NCI-H128 (cell line): ENCODE measurements at regions not wholly inside any gene's neighbourhood (a gene's known extent, or its start where the extent isn't known, plus 50 kb on each side); places are given as distances from the start of the nearest gene placed in this dataset.
"Not testable (repeated sequence)": the region's sequence is repeated elsewhere in the genome, so short reads cannot be mapped to it uniquely, and the experiment has no call there.

ENCODE experiments used
- DNase-seq: peaks from one replicate; lab custom pipeline; 2025; ENCODE audit not compliant: unreplicated experiment; lab: John Stamatoyannopoulos, UW

DNA sequence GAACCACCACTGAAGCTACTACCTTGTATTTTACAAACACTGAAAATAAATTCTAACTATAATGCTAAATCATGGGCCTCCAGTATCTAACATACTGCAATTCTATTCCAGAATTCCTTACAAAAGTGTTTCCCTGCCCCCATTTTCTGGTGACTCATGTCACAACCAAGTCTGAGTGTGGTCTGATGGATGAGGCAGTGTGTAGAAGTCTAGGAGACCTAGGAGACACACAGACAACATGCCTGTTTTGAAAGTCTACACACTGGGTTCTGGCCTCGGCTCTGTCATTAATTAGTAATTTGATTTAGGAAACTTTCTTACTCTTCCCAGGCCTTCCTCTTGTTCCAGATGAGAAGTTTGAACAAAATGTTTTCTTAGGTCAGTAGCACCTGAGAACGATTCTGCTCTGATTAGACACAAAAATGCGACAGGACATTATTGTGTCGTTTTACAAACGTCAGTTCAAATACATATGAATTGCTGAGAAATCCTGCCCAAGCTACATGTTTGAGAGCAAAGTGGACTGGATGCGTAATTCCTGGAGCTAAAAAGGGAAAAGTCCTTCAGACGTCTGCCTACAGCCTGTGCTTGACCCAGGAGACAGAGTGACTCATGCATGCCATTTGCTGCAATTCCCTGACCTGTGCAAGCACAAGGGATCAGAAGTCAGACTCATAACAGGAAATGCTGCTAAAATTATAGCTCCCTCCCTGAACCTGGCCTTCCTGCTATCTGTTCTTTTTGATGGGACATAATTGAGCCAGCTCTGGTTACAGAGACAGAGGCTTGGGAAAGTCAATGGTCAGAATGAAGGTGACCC lies 494.4 kb downstream of the SOX11 start:
- DNase-seq: no peak

DNA sequence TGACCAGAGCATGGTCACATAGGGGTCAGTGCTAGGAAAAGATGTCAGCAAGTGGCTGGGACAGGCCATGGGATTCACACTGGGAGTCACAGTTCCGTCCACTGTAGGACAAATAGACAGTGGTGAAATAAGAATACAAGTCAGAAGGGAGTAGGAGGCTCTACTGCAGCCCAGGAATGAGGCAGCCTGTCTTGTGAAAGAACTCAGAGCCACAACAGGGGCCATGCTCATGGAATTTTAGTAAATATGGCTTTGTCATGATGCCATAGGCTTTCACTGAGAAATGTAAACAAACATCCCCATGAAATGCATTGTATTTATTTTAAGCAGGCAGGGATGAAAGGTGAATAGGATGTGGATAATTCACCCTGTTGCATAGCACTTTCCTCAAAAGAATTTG lies 504.3 kb downstream of the SOX11 start:
- no peak for DNase-seq

DNA sequence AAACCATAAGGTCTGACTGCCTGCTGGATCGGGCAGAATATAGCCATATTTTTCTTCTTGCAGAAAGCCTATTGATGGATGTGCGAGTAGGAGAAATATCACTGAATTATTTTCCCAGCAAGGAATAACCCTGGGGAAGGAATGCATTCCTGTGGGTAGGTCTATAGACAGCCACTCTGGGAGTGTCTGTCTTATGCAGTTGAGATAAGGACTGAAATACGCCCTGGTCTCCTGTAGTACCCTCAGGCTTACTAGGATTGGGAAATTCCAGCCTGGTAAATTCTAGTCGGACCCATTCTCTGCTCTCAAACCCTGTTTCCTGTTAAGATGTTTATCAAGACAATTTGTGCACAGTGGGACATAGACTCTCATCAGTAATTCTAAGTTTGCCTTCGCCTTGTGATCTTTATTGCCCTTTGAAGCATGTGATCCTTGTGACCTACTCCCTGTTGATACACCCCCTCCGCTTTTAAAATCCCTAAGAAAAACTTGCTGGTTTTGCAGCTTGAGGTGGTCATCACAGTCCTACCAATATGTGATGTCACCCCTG lies 506.3 kb downstream of the SOX11 start:
- DNase-seq: not testable (repeated sequence)

DNA sequence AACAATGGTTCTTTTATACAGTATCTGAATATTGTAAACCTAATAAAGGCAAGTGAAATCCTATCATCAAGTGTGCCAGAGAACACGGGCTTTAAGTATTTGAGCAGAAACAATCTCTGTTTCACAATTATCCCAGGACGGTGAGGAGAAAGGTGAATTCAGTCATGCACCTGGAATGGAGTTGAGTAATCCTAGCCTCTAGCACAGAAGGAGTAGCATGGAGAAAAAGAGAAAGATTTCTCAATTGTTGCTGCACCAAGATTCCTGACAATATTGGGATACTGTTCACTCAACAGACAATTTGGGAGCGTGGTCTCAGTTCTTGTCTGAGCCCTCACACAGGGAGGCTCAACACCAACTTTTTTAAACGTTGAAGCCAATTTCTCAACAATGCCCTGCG lies 510.6 kb downstream of the SOX11 start:
- DNase-seq: no peak

DNA sequence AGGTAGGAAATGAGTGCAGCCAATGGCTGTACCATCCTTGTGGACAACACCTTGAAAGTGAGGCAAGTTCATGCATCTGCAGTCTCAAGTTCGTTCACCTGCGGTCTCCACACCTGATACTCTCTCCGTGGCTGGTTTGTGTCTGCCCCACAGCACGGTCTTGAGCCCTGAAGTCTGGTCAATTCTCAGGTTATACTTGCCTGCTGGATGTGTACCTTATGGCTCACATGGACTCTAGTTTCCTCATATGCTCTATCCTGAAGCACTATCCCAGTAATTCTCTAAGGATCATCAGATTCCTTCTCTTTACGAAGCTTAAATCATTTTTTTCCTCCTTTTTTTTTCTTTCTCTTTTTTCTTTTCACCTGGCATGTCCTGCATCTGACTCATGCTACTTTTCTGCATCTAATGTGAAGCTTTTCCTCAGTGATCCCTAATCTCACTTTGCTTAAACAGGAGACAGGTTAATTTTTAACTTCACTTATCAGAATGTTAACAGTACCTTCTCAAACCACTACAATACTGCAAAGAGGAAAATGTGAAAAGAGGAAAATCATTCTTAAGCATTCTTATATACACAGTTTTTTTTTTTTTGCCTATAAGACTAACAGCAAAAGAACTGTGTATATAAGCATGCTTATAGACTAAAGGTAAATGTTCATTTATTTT lies 511.2 kb downstream of the SOX11 start:
- DNase-seq: no peak

DNA sequence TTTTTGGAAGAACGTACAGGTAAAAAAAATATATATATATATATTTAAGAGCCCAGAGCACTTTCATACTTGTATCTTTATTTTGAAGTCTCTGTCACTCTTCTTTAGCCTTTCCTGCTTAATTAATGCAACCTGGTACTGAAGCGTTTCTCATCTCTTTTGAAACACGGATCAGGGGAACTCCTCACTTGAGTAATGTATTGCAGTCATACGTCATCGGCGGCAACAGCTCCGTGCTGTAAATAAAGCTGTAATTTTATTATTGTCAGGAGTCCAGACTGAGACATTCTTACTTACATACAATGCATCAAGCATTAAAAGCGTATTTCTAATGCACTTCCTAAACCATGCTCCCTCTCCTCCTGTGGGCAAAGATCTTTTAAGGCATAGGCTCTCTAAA lies 514.7 kb downstream of the SOX11 start:
- no peak for DNase-seq

DNA sequence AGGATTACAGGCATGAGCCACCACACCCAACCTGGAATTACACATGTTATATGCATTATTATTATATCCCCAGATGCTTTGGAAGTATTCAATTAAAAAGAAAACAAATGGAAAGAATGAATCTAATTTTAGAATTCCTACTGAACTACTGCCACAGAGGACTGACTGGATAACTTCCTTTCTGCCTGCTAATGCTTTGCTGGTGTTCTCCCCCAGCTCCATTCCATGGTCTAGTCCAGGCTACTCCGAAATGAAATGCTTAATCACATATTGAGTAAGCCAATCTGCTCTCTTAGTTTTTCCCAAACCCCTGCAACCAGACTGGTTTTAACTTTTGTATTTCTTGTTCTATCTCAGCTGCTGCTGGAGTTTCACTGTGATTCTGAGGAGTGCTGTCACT lies 519.1 kb downstream of the SOX11 start:
- no peak for DNase-seq

DNA sequence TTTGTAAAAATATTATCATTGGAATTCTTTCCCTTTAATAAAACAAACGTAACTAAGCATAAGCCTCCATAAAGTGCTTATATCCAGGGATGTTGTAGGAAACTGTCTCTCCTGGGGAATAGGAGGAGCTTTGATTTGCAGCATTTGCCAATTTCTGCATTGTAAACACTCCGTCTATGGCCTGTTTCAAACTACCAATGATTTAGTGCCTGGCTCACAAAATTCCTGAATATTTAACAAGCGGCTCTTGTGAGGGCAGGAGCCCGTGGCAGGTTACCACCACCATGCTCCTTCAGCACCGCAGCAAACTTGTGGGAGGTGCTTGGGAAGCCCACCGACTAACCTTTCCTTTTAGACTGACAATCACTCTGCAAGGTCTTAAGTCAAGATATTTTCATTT lies 520.3 kb downstream of the SOX11 start:
- no peak for DNase-seq

DNA sequence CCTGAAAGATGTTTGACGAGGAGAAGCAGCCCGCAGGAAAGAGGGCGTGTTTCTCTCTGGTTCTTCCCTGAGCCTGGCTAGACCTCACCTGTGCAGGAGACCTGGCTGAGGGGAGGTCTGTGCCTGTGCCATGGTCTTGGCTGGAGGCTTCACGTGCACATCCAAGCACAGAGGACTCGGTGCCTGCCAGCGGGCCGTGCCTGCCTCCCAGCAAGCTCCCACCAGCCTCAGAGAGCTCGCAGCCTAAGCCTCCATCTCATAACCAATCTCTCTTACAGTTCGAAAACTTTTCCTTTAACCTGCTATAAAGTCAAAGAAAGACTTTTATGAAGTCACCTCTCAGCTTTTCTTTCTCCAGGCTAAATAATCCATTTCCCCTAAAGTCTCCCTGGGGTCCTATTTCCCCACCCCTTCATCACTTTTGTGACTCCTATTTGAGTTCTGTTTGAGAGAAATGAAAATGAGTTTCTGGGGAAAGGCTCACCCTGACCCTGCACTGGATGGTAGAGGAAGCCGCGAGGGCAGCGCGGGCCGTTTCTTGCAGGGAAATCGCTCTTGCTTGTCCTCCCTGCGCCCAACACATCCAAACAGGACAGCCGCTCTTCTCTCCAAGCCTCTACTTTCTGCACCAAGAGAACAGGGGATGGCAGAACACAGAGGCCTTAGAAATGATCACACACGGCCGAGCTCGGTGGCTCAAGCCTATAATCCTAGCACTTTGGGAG lies 521.0 kb downstream of the SOX11 start:
- no peak for DNase-seq

DNA sequence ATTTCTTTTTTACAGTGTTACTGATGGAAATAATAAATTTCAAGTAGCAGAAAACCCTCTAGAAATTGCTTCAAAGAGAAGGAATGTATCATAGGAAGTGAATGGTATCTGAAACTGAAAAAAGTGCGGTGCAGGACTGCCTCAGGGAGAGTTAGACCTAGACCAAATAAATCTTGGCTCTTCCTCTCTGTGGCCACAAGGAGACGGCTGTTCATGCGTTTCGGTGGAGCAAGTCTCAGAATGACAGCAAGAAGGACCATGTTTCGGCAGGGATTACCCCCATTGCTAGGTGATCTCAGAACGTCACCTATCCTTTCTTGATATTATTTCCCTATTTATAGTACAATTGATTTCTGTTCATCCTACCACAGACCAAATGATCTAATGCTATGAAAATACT lies 522.3 kb downstream of the SOX11 start:
- no peak for DNase-seq

DNA sequence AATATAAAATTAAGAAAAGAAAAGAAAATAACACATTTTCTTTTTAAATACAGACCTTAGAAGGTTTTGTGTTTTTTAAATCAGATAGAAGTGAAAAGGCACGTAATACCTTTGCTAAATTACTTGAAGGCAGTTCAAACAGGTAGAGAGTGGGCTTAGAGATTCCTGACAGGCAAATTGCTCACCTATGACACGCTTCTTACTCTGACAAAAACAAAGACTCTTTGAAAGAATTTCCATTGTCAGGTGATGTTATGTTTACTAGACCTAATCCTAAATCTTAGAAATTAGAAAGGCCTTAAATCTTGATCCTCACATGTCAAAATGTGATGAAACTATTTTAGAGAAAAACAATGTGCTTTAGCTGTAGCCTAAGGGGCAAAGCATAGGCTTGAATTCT lies 522.9 kb downstream of the SOX11 start:
- DNase-seq: no peak

DNA sequence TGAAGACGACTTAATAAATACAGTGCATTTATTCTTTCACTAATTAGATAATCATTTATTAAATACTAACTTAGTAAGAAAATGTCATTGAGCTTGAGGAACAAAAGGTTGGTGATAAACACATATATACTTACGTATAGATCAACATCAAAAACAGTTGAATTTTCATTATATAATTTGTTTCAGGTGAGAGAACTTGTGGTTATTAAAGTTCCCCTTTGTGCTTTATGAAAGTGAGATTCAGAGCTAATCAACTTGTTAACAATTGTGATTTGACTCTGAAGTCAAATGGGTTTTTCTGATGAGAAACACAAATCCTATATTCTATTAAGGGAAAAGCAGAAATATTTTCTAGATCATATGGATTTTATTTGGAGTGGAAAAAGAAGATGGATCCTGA lies 524.0 kb downstream of the SOX11 start:
- DNase-seq: no peak

DNA sequence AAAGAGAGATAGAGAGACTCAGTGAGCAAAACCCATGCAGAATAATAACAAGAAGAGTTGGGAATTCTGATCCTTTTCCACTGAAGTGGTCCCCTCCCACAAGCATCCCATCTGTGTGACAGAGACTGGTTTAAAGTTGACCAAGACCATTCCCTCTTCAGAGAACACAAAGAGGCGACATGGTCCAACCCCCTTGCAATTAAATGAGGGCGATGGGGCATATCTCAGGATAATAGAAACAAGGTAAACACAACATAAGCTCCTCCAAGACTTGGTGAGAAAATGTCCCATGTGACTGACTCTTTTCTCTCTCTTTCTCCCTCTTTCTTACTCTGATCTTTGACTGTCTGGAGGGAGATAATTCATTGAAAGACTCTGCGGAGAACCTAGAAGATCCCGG lies 526.7 kb downstream of the SOX11 start:
- no peak for DNase-seq

DNA sequence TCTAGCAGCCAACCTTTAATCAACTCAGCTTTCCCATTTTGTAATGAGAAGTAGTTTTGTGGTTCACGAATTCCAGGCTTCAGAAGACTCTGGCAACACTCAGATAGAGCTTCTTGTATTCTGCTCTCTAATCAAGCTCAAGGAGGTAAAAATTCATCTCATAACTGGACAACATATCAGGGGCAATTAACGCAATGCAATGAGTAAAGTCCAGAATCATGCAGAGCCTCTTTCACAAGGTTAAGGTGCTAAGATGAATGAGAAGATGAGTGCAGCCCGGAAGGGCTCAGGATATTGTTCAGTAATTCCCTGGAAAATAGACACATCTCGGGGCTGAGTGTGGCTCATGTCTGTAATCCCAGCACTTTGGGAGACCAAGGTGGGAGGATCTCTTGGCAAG lies 527.7 kb downstream of the SOX11 start:
- no peak for DNase-seq

DNA sequence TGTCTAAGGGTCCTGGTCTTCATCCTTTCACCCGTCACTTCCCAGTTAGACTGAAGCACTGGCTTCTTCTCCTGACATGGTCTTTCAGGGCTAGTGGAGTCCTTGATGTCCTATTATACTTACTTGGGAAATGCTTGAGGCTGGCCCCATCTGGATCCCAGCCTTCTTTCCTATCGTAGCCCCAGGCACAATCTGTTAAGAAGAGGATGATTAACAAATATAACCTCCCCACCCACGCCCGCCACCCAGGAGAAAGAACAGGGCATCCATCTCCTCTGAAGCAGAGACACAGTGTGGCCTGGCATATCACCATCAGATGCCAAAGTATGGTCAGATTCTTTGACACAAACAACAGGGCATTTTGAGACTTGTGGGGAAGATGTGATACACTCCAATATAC lies 530.1 kb downstream of the SOX11 start:
- no peak for DNase-seq

DNA sequence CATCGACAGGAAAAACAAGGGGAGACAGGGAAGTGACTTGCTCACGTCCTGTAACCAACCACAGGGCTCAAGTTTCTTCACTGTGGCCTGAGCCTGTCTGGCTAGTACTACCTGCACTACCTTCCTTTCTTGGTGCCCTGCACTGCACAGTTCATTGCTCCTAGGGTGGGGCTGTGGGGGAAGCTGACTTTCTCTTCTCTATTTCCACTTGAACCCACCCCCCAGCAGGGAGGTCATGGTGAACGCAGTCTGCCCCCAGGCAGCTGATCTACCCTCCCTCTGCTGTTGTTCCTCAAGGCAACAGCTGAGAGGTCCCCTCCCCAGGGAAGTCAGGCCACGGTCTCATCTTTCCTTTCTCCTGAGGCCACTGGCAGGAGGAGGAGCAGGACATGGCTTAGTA lies 532.1 kb downstream of the SOX11 start:
- no peak for DNase-seq

DNA sequence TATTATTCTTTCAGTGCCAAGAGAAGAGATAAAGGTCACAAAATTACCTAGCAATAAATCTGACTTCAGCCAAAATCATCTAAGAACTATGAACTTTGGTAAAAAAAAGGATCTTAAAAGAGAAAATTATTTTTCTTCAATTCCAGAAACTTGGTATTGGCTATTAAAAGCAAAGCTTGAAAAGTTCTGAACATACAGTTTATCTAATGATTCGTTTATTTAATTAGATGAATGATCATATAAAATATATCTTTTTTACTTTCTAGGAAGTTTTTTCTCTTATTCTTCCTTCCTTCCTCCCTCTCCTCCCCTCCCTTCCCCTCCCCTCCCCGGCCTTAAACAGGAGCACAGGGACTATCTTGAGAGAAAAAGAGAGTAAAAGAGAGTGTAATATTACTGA lies 536.1 kb downstream of the SOX11 start:
- DNase-seq: no peak

DNA sequence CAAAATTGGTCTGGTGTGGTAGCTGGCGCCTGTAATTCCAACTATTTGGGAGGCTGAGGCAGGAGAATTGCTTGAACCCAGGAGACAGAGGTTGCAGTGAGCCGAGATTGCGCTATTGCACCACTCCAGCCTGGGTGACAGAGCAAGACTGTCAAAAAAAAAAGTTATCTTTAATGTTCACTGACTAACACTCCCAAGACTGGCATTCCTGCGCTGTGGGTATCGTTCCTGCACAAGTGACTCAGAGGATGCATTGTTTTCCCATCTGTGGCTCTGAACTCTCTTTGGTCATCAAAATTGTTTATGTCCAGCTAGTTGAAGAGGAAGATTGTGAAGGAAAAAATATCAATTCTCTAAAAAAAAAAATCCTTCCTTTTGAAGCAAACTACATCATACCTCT lies 539.0 kb downstream of the SOX11 start:
- DNase-seq: no peak

DNA sequence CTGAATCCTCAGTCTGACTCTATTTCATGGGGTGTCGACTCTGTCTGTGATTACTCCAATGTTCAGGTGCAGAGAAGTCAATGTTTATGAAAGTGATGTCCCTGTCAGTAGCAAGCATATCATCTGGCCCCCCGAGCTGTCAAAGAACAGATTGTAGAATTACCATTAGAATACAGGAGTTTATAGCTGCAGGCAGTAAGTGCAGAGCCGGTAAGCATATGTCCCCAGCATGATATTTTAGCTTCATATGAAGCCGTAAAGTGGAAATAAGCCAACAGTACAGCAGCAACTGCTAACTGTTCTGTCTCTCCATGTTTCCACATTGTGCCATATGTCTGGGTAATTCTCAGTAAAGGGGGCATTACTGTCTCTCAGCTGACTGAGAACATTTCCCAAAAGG lies 541.8 kb downstream of the SOX11 start:
- DNase-seq: no peak

DNA sequence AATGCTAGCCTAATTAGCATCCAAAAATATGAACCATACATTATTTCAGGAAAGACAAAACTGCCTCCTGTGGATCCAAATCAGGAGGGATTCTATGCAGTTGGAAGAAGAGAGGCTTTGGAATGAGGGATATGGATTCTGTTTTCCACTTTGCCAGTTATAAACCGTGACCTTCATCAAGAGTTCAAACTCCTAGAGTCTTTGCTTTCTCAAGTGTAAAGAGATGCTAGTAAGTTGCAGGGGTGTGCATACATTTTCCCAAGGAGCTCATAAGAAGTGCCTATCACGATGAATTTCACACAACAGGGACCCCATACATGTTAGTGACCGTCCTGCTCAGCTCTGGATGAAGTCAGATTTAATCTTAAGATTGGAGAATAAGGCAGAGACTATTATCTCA lies 542.5 kb downstream of the SOX11 start:
- DNase-seq: no peak

DNA sequence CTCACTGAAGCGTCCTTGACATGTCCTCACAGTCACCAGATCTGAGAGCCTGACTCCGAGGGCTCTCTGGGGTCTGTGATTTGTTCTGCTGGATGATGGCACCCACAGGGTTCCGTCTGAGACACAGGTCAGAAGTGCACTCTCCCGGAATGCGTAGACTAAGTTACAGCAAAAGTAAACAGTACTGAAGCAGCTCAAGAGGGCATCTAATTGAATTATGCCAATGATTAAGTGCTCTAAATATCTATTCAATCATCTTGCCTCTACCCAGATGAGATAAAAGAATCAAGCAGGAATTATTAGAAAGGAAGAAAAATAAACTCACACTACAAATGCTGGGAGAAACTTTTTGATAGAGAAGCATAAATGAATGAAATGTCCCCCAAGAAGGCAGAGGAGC lies 544.1 kb downstream of the SOX11 start:
- DNase-seq: no peak
